WTC11 (cell line): ENCODE measurements at regions not wholly inside any gene's neighbourhood (a gene's known extent, or its start where the extent isn't known, plus 50 kb on each side); places are given as distances from the start of the nearest gene placed in this dataset.

Experiments used
- ATAC-seq: fragments of 200-7000 bp; cut with Tn5 transposase; 2 replicates; pipeline ENCODE4 v1.10.0; 2021; ENCODE audit warnings: mild to moderate bottlenecking, moderate library complexity
- CTCF ChIA-PET: fragments of 300-600 bp; sonication (Branson Sonifier 250); formaldehyde crosslinking; loops from one replicate; lab custom pipeline; 2021; ENCODE audit warnings: antibody characterized with exemption; lab: Charles Lee
- POLR2A ChIA-PET: fragments of 350-600 bp; sonication (Branson Sonifier 250); formaldehyde crosslinking; loops from one replicate; lab custom pipeline; 2021; ENCODE audit warnings: antibody characterized with exemption; lab: Charles Lee
- DNase-seq: peaks from one replicate; pipeline ENCODE4 v3.0.0; 2021; ENCODE audit warnings: low spot score
- H3K27ac Mint-ChIP-seq: 2 replicates; pipeline ENCODE4 v1.8.0; 2021; ENCODE audit warnings: mixed read lengths
- H3K27me3 Mint-ChIP-seq: 2 replicates; pipeline ENCODE4 v1.8.0; 2021; ENCODE audit warnings: low read depth, mild to moderate bottlenecking, moderate library complexity, mixed read lengths
- H3K36me3 Mint-ChIP-seq: 2 replicates; pipeline ENCODE4 v1.8.0; 2021; ENCODE audit warnings: mixed read lengths
- H3K4me1 Mint-ChIP-seq: 2 replicates; pipeline ENCODE4 v1.8.0; 2022; ENCODE audit warnings: mixed read lengths
- H3K4me3 Mint-ChIP-seq: 2 replicates; pipeline ENCODE4 v1.8.0; 2021; ENCODE audit warnings: mild to moderate bottlenecking, moderate library complexity, mixed read lengths
- H3K9me3 Mint-ChIP-seq: 2 replicates; pipeline ENCODE4 v1.8.0; 2021; ENCODE audit warnings: mixed read lengths
- CBFB ChIP-seq: sonication (generic); formaldehyde crosslinking; IDR thresholded peaks from 2 replicates; pipeline ENCODE4 v1.8.1; 2022; ENCODE audit warnings: mild to moderate bottlenecking, low read depth, missing genetic modification reagents
- CREM ChIP-seq: sonication (generic); formaldehyde crosslinking; IDR thresholded peaks from 2 replicates; pipeline ENCODE4 v1.8.1; 2022; ENCODE audit warnings: mild to moderate bottlenecking, missing genetic modification reagents, moderate library complexity
- ELF4 ChIP-seq: sonication (generic); formaldehyde crosslinking; IDR thresholded peaks from 2 replicates; pipeline ENCODE4 v1.8.1; 2022; ENCODE audit warnings: low read depth, mild to moderate bottlenecking, moderate library complexity, missing genetic modification reagents
- ESRRA ChIP-seq: sonication (generic); formaldehyde crosslinking; IDR thresholded peaks from 2 replicates; pipeline ENCODE4 v1.8.1; 2022; ENCODE audit warnings: mild to moderate bottlenecking, missing genetic modification reagents, borderline replicate concordance
- MXD4 ChIP-seq: fragments of 250-450 bp; sonication (Bioruptor Pico); IDR thresholded peaks from 2 replicates; pipeline ENCODE4 v1.8.0; 2021; ENCODE audit warnings: mild to moderate bottlenecking, moderate library complexity, borderline replicate concordance
- RORB ChIP-seq: fragments of 250-450 bp; sonication (Bioruptor Pico); IDR thresholded peaks from 2 replicates; pipeline ENCODE4 v1.9.0; 2021; ENCODE audit warnings: mild to moderate bottlenecking
- ZNF138 ChIP-seq: sonication (generic); formaldehyde crosslinking; conservative IDR thresholded peaks from 2 replicates; pipeline ENCODE4 v1.8.1; 2022; ENCODE audit warnings: mild to moderate bottlenecking, moderate library complexity, missing genetic modification reagents
- ZNF232 ChIP-seq: sonication (generic); formaldehyde crosslinking; IDR thresholded peaks from 2 replicates; pipeline ENCODE4 v1.8.0; 2022; ENCODE audit warnings: mild to moderate bottlenecking, missing genetic modification reagents
- TF ChIP-seq, protein P1 (sequence below): sonication (generic); formaldehyde crosslinking; IDR thresholded peaks from 2 replicates; pipeline ENCODE4 v1.8.1; 2023; ENCODE audit warnings: mild to moderate bottlenecking, missing genetic modification reagents, borderline replicate concordance
- TF ChIP-seq, protein P2 (sequence below): sonication (generic); formaldehyde crosslinking; IDR thresholded peaks from 2 replicates; pipeline ENCODE4 v1.8.1; 2022; ENCODE audit warnings: missing genetic modification reagents, borderline replicate concordance
- TF ChIP-seq, protein P3 (sequence below): sonication (generic); formaldehyde crosslinking; conservative IDR thresholded peaks from 2 replicates; pipeline ENCODE4 v1.8.1; 2023; ENCODE audit warnings: mild to moderate bottlenecking, low read depth, missing genetic modification reagents, moderate library complexity
- TF ChIP-seq, protein P4 (sequence below): fragments of 250-450 bp; sonication (Bioruptor Pico); IDR thresholded peaks from 2 replicates; pipeline ENCODE4 v1.8.0; 2021; ENCODE audit warnings: mild to moderate bottlenecking
- TF ChIP-seq, protein P5 (sequence below): sonication (generic); formaldehyde crosslinking; IDR thresholded peaks from 2 replicates; pipeline ENCODE4 v1.8.1; 2022; ENCODE audit warnings: low read depth, mild to moderate bottlenecking, moderate library complexity, missing genetic modification reagents, borderline replicate concordance
- TF ChIP-seq, protein P6 (sequence below): sonication (generic); formaldehyde crosslinking; IDR thresholded peaks from 2 replicates; pipeline ENCODE4 v1.8.0; 2022; ENCODE audit warnings: mild to moderate bottlenecking, missing genetic modification reagents
- TF ChIP-seq, protein P7 (sequence below): sonication (generic); formaldehyde crosslinking; IDR thresholded peaks from 2 replicates; pipeline ENCODE4 v1.8.1; 2022; ENCODE audit warnings: low read depth, missing genetic modification reagents, borderline replicate concordance
- TF ChIP-seq, protein P8 (sequence below): sonication (generic); formaldehyde crosslinking; IDR thresholded peaks from 2 replicates; pipeline ENCODE4 v1.8.0; 2022; ENCODE audit warnings: mild to moderate bottlenecking, missing genetic modification reagents
- TF ChIP-seq, protein P9 (sequence below): sonication (generic); formaldehyde crosslinking; IDR thresholded peaks from 2 replicates; pipeline ENCODE4 v1.8.1; 2023; ENCODE audit warnings: mild to moderate bottlenecking, missing genetic modification reagents, moderate library complexity
- TF ChIP-seq, protein P10 (sequence below): fragments of 250-450 bp; sonication (Bioruptor Pico); IDR thresholded peaks from 2 replicates; pipeline ENCODE4 v1.9.0; 2021; ENCODE audit warnings: moderate library complexity, mild to moderate bottlenecking, inconsistent platforms, borderline replicate concordance

DNA sequence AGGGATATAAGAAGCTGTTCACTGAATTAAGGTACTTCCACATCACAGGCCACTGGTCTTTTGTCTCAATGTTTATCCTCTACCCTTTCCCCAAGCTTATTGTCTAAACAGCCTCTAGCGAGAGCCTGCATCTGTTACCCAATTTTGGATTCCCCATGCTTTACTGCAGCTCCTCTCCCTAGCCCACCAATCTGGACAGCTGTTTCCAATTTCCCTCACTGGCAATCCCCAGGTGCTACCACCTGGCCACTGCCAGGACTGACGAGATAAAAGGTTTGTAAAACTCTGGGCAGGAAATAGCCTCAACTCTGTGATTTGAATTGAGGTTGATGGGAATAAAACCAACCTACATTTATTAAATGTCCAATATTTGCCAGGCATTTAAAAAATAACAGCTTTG is 58.0 kb upstream of the TEX9 start:
- peaks cover 19% of the 10 kb centered on the region for H3K9me3 Mint-ChIP-seq
- H3K27ac Mint-ChIP-seq = no peak overlapping the region
- POLR2A ChIA-PET = no interaction called here
- CTCF ChIA-PET = interaction anchor here (0.6 to 1.6 kb wide), 3 partner anchors 11 to 470 kb away, joined by 3 to 13 read pairs (median 3); no protein-coding TSS in a partner anchor
- ATAC-seq (peak; percentile 67), DNase-seq (no peak)
- H3K4me3 Mint-ChIP-seq = no peak overlapping the region
- no peaks in the 10 kb centered on the region for H3K27me3 Mint-ChIP-seq
- H3K36me3 Mint-ChIP-seq = peaks cover 5% of the 10 kb centered on the region
- TF ChIP-seq, protein P1, sequence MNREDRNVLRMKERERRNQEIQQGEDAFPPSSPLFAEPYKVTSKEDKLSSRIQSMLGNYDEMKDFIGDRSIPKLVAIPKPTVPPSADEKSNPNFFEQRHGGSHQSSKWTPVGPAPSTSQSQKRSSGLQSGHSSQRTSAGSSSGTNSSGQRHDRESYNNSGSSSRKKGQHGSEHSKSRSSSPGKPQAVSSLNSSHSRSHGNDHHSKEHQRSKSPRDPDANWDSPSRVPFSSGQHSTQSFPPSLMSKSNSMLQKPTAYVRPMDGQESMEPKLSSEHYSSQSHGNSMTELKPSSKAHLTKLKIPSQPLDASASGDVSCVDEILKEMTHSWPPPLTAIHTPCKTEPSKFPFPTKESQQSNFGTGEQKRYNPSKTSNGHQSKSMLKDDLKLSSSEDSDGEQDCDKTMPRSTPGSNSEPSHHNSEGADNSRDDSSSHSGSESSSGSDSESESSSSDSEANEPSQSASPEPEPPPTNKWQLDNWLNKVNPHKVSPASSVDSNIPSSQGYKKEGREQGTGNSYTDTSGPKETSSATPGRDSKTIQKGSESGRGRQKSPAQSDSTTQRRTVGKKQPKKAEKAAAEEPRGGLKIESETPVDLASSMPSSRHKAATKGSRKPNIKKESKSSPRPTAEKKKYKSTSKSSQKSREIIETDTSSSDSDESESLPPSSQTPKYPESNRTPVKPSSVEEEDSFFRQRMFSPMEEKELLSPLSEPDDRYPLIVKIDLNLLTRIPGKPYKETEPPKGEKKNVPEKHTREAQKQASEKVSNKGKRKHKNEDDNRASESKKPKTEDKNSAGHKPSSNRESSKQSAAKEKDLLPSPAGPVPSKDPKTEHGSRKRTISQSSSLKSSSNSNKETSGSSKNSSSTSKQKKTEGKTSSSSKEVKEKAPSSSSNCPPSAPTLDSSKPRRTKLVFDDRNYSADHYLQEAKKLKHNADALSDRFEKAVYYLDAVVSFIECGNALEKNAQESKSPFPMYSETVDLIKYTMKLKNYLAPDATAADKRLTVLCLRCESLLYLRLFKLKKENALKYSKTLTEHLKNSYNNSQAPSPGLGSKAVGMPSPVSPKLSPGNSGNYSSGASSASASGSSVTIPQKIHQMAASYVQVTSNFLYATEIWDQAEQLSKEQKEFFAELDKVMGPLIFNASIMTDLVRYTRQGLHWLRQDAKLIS = no peak
- TF ChIP-seq, protein P2, sequence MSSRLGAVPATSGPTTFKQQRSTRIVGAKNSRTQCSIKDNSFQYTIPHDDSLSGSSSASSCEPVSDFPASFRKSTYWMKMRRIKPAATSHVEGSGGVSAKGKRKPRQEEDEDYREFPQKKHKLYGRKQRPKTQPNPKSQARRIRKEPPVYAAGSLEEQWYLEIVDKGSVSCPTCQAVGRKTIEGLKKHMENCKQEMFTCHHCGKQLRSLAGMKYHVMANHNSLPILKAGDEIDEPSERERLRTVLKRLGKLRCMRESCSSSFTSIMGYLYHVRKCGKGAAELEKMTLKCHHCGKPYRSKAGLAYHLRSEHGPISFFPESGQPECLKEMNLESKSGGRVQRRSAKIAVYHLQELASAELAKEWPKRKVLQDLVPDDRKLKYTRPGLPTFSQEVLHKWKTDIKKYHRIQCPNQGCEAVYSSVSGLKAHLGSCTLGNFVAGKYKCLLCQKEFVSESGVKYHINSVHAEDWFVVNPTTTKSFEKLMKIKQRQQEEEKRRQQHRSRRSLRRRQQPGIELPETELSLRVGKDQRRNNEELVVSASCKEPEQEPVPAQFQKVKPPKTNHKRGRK = no peak
- no peak for TF ChIP-seq CBFB
- TF ChIP-seq, protein P3, sequence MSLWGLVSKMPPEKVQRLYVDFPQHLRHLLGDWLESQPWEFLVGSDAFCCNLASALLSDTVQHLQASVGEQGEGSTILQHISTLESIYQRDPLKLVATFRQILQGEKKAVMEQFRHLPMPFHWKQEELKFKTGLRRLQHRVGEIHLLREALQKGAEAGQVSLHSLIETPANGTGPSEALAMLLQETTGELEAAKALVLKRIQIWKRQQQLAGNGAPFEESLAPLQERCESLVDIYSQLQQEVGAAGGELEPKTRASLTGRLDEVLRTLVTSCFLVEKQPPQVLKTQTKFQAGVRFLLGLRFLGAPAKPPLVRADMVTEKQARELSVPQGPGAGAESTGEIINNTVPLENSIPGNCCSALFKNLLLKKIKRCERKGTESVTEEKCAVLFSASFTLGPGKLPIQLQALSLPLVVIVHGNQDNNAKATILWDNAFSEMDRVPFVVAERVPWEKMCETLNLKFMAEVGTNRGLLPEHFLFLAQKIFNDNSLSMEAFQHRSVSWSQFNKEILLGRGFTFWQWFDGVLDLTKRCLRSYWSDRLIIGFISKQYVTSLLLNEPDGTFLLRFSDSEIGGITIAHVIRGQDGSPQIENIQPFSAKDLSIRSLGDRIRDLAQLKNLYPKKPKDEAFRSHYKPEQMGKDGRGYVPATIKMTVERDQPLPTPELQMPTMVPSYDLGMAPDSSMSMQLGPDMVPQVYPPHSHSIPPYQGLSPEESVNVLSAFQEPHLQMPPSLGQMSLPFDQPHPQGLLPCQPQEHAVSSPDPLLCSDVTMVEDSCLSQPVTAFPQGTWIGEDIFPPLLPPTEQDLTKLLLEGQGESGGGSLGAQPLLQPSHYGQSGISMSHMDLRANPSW (CRISPR knock-in tag) = no peak
- TF ChIP-seq, protein P4, sequence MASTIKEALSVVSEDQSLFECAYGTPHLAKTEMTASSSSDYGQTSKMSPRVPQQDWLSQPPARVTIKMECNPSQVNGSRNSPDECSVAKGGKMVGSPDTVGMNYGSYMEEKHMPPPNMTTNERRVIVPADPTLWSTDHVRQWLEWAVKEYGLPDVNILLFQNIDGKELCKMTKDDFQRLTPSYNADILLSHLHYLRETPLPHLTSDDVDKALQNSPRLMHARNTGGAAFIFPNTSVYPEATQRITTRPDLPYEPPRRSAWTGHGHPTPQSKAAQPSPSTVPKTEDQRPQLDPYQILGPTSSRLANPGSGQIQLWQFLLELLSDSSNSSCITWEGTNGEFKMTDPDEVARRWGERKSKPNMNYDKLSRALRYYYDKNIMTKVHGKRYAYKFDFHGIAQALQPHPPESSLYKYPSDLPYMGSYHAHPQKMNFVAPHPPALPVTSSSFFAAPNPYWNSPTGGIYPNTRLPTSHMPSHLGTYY (CRISPR knock-in tag) = no peak
- TF ChIP-seq CREM (CRISPR knock-in tag) = no peak
- TF ChIP-seq MXD4 = no peak
- no peak for TF ChIP-seq RORB
- no peak for TF ChIP-seq ELF4
- TF ChIP-seq, protein P5, sequence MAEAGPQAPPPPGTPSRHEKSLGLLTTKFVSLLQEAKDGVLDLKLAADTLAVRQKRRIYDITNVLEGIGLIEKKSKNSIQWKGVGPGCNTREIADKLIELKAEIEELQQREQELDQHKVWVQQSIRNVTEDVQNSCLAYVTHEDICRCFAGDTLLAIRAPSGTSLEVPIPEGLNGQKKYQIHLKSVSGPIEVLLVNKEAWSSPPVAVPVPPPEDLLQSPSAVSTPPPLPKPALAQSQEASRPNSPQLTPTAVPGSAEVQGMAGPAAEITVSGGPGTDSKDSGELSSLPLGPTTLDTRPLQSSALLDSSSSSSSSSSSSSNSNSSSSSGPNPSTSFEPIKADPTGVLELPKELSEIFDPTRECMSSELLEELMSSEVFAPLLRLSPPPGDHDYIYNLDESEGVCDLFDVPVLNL (CRISPR knock-in tag) = no peak
- TF ChIP-seq, protein P6, sequence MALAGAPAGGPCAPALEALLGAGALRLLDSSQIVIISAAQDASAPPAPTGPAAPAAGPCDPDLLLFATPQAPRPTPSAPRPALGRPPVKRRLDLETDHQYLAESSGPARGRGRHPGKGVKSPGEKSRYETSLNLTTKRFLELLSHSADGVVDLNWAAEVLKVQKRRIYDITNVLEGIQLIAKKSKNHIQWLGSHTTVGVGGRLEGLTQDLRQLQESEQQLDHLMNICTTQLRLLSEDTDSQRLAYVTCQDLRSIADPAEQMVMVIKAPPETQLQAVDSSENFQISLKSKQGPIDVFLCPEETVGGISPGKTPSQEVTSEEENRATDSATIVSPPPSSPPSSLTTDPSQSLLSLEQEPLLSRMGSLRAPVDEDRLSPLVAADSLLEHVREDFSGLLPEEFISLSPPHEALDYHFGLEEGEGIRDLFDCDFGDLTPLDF (CRISPR knock-in tag) = no peak
- no peak for TF ChIP-seq ZNF232 (CRISPR knock-in tag)
- no peak for TF ChIP-seq ESRRA (CRISPR knock-in tag)
- H3K4me1 Mint-ChIP-seq = peaks cover 23% of the 10 kb centered on the region

DNA sequence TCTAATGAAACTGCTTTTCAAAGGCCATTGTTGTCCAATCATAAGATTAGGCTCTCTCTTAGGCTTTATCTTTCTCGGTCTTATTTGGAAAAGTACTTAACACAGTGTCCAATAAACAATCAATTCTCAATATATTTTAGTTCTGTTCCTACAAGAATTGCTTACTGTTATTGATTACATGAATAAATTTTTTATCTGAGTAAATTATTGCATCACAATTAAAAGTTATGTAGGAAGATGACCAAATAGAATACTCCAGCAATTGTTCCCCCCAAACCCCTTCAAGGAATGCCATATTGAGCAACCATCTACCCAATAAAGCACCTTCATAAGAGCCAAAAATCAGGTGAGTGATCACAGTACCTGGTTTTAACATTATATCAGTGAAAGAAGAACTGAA is 55.0 kb upstream of the RFX7 start:
- no peaks in the 10 kb centered on the region for H3K9me3 Mint-ChIP-seq
- no peak overlapping the region for H3K4me3 Mint-ChIP-seq
- CTCF ChIA-PET = no interaction called here
- ATAC-seq = no peak
- no peaks in the 10 kb centered on the region for H3K36me3 Mint-ChIP-seq
- POLR2A ChIA-PET = no interaction called here
- no peaks in the 10 kb centered on the region for H3K27me3 Mint-ChIP-seq
- DNase-seq = no peak
- H3K4me1 Mint-ChIP-seq = no peaks in the 10 kb centered on the region
- H3K27ac Mint-ChIP-seq = no peak overlapping the region
- TF ChIP-seq, protein P7, sequence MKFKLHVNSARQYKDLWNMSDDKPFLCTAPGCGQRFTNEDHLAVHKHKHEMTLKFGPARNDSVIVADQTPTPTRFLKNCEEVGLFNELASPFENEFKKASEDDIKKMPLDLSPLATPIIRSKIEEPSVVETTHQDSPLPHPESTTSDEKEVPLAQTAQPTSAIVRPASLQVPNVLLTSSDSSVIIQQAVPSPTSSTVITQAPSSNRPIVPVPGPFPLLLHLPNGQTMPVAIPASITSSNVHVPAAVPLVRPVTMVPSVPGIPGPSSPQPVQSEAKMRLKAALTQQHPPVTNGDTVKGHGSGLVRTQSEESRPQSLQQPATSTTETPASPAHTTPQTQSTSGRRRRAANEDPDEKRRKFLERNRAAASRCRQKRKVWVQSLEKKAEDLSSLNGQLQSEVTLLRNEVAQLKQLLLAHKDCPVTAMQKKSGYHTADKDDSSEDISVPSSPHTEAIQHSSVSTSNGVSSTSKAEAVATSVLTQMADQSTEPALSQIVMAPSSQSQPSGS = no peak
- TF ChIP-seq, protein P8, sequence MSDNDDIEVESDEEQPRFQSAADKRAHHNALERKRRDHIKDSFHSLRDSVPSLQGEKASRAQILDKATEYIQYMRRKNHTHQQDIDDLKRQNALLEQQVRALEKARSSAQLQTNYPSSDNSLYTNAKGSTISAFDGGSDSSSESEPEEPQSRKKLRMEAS (CRISPR knock-in tag) = no peak
- TF ChIP-seq, protein P9, sequence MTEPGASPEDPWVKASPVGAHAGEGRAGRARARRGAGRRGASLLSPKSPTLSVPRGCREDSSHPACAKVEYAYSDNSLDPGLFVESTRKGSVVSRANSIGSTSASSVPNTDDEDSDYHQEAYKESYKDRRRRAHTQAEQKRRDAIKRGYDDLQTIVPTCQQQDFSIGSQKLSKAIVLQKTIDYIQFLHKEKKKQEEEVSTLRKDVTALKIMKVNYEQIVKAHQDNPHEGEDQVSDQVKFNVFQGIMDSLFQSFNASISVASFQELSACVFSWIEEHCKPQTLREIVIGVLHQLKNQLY (CRISPR knock-in tag) = no peak
- TF ChIP-seq, protein P10, sequence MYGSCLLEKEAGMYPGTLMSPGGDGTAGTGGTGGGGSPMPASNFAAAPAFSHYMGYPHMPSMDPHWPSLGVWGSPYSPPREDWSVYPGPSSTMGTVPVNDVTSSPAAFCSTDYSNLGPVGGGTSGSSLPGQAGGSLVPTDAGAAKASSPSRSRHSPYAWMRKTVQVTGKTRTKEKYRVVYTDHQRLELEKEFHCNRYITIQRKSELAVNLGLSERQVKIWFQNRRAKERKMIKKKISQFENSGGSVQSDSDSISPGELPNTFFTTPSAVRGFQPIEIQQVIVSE (CRISPR knock-in tag) = no peak
- TF ChIP-seq, protein P2 = no peak
- no peak for TF ChIP-seq ZNF138
